Mesenchymal stem cell (in vitro differentiated cells and primary cell): ENCODE measurements at regions not wholly inside any gene's neighbourhood (a gene's known extent, or its start where the extent isn't known, plus 50 kb on each side); places are given as distances from the start of the nearest gene placed in this dataset.

ENCODE experiments used
- DNase-seq: peaks from one replicate; pipeline ENCODE4 v3.0.0-alpha.2; 2013
- H2AFZ ChIP-seq: one replicate; pipeline ENCODE4 v1.6.1; 2013; ENCODE audit warnings: low read depth, mild to moderate bottlenecking, control low read depth, inconsistent platforms, low read length, moderate library complexity
- H2AK5ac ChIP-seq: 2 replicates; pipeline ENCODE4 v1.6.1; 2013; ENCODE audit warnings: low read length, moderate library complexity, mild to moderate bottlenecking, inconsistent platforms; ENCODE audit not compliant: severe bottlenecking
- H2BK120ac ChIP-seq: one replicate; pipeline ENCODE4 v1.6.1; 2013; ENCODE audit warnings: low read depth, mild to moderate bottlenecking, inconsistent platforms, low read length, moderate library complexity
- H2BK12ac ChIP-seq, 2 experiments: one replicate each; pipeline ENCODE4 v1.6.1; 2013; ENCODE audit warnings: inconsistent platforms in 2 of 2, low read length in 2 of 2, mild to moderate bottlenecking in 2 of 2, moderate library complexity in 2 of 2, control low read depth in 1 of 2
- H2BK15ac ChIP-seq: one replicate; pipeline ENCODE4 v1.6.1; 2013; ENCODE audit warnings: mild to moderate bottlenecking, low read depth, inconsistent platforms; ENCODE audit not compliant: poor library complexity, severe bottlenecking
- H2BK5ac ChIP-seq: 2 replicates; pipeline ENCODE4 v1.6.1; 2013; ENCODE audit warnings: low read depth, mild to moderate bottlenecking, low read length, control low read depth, inconsistent platforms; ENCODE audit not compliant: poor library complexity, severe bottlenecking
- H3K14ac ChIP-seq, 2 experiments: one replicate each; pipeline ENCODE4 v1.6.1; 2013; ENCODE audit warnings: inconsistent platforms in 2 of 2, low read length in 2 of 2, control low read depth in 1 of 2, mild to moderate bottlenecking in 1 of 2, moderate library complexity in 1 of 2
- H3K18ac ChIP-seq, 2 experiments: one replicate each; pipeline ENCODE4 v1.6.1; 2013; ENCODE audit warnings: inconsistent platforms in 2 of 2, low read length in 2 of 2, control low read depth in 1 of 2, low read depth in 1 of 2, mild to moderate bottlenecking in 1 of 2
- H3K23ac ChIP-seq, 2 experiments: one replicate each; pipeline ENCODE4 v1.6.1; 2013; ENCODE audit warnings: inconsistent platforms in 2 of 2, low read length in 2 of 2, mild to moderate bottlenecking in 2 of 2, moderate library complexity in 2 of 2, control low read depth in 1 of 2
- H3K27ac ChIP-seq: 2 replicates; pipeline ENCODE4 v1.5.1; 2013; ENCODE audit warnings: mild to moderate bottlenecking, moderate library complexity, low read length, control low read depth, inconsistent platforms; ENCODE audit not compliant: poor library complexity, severe bottlenecking
- H3K27me3 ChIP-seq, 2 experiments: 2 replicates each; pipeline versions ENCODE4 v1.6.1 to v1.7.0; 2013; ENCODE audit warnings: low read length in 2 of 2, mild to moderate bottlenecking in 2 of 2, moderate library complexity in 2 of 2, control low read depth in 1 of 2, inconsistent platforms in 1 of 2; ENCODE audit not compliant: control insufficient read depth in 1 of 2, insufficient read depth in 1 of 2
- H3K36me3 ChIP-seq, 2 experiments: 2 replicates each; pipeline versions ENCODE4 v1.6.1 to v1.7.0; 2013; ENCODE audit warnings: low read length in 2 of 2, control low read depth in 1 of 2, inconsistent platforms in 1 of 2, low read depth in 1 of 2, mild to moderate bottlenecking in 1 of 2; ENCODE audit not compliant: insufficient read depth in 2 of 2, control insufficient read depth in 1 of 2
- H3K4ac ChIP-seq, 2 experiments: one replicate each; pipeline ENCODE4 v1.6.1; 2013; ENCODE audit warnings: inconsistent platforms in 2 of 2, low read length in 2 of 2, mild to moderate bottlenecking in 2 of 2, moderate library complexity in 2 of 2, control low read depth in 1 of 2, low read depth in 1 of 2
- H3K4me1 ChIP-seq: 2 replicates; pipeline ENCODE4 v1.6.1; 2013; ENCODE audit warnings: low read depth, low read length, control low read depth; ENCODE audit not compliant: control insufficient read depth, insufficient read depth
- H3K4me2 ChIP-seq: 2 replicates; pipeline ENCODE4 v1.6.1; 2013; ENCODE audit warnings: low read length, mild to moderate bottlenecking, inconsistent platforms; ENCODE audit not compliant: poor library complexity, severe bottlenecking
- H3K4me3 ChIP-seq, 2 experiments: 2 replicates each; pipeline versions ENCODE4 v1.5.1 to v1.7.0; 2013; ENCODE audit warnings: low read length in 2 of 2, mild to moderate bottlenecking in 2 of 2, control low read depth in 1 of 2, low read depth in 1 of 2; ENCODE audit not compliant: insufficient read depth in 1 of 2
- H3K79me1 ChIP-seq: replicated peaks from 2 replicates; pipeline ENCODE4 v1.6.1; 2013; ENCODE audit warnings: mild to moderate bottlenecking, control low read depth, low read length, inconsistent platforms; ENCODE audit not compliant: poor library complexity, severe bottlenecking
- H3K9ac ChIP-seq: 2 replicates; pipeline ENCODE4 v1.7.0; 2013; ENCODE audit warnings: mild to moderate bottlenecking, low read length, moderate library complexity
- H3K9me3 ChIP-seq: 2 replicates; pipeline ENCODE4 v1.7.0; 2013; ENCODE audit warnings: mild to moderate bottlenecking, low read length; ENCODE audit not compliant: control insufficient read depth
- H4K8ac ChIP-seq: one replicate; pipeline ENCODE4 v1.6.1; 2013; ENCODE audit warnings: inconsistent platforms, mild to moderate bottlenecking, low read length, moderate library complexity
- H4K91ac ChIP-seq: one replicate; pipeline ENCODE4 v1.6.1; 2013; ENCODE audit warnings: mild to moderate bottlenecking, low read length, inconsistent platforms
- WGBS: methylation state at CpG from one replicate; pipeline ENCODE4 v1.1.7; 2013; ENCODE audit warnings: mixed read lengths; 5-methylcytosine and 5-hydroxymethylcytosine counted together

DNA sequence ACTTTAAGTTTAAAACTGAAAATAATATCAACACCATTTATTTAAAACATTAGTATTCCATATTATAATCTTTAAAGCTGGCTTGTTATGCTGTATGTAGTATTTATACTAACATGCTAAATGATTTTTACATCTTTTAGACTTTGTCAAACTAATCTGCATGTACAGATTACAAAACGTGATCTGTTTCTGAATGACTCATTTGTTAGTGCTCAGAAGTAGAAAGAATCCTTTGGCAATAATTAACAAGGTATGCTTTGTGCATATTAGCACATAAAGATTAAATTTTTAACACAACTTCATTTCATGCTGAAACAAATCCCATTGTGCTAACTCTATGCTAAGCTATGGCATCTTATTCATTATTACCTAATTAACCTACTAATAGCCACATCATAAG is 242.4 kb downstream of the BARHL2 start:
- no peaks in the 10 kb centered on the region for H3K79me1 ChIP-seq
- no CpG with 5 or more reads among the region's 1 CpG for WGBS
- H3K4me2 ChIP-seq = no peak overlapping the region
- H3K36me3 ChIP-seq = no peaks in the 10 kb centered on the region
- no peak overlapping the region for H2AFZ ChIP-seq
- H4K8ac ChIP-seq = no peak overlapping the region
- H2BK5ac ChIP-seq = no peak overlapping the region
- no peak overlapping the region for H3K9ac ChIP-seq
- no peak overlapping the region for H3K4me3 ChIP-seq
- no peak overlapping the region for H3K4ac ChIP-seq
- H2AK5ac ChIP-seq = no peak overlapping the region
- no peaks in the 10 kb centered on the region for H3K4me1 ChIP-seq
- no peak overlapping the region for H2BK12ac ChIP-seq
- H3K9me3 ChIP-seq = no peaks in the 10 kb centered on the region
- no peak overlapping the region for H4K91ac ChIP-seq
- H2BK15ac ChIP-seq = no peak overlapping the region
- H3K23ac ChIP-seq = no peak overlapping the region
- H3K18ac ChIP-seq = no peak overlapping the region
- no peak for DNase-seq
- no peak overlapping the region for H2BK120ac ChIP-seq
- no peaks in the 10 kb centered on the region for H3K27me3 ChIP-seq
- no peak overlapping the region for H3K27ac ChIP-seq
- no peak overlapping the region for H3K14ac ChIP-seq

- no peaks in the 10 kb centered on the region for H3K4me1 ChIP-seq
- H3K4me2 ChIP-seq = no peak overlapping the region
- H3K27ac ChIP-seq = no peak overlapping the region
- H2BK120ac ChIP-seq = no peak overlapping the region
- no peak overlapping the region for H2BK15ac ChIP-seq
- H4K91ac ChIP-seq = no peak overlapping the region
- no peaks in the 10 kb centered on the region for H3K36me3 ChIP-seq
- no peak overlapping the region for H2AFZ ChIP-seq
- H2BK12ac ChIP-seq = no peak overlapping the region
- no peak overlapping the region for H3K9ac ChIP-seq
- H3K9me3 ChIP-seq = no peaks in the 10 kb centered on the region
- no peak overlapping the region for H3K4ac ChIP-seq
- H3K14ac ChIP-seq = no peak overlapping the region
- no peak for DNase-seq
- no peak overlapping the region for H2BK5ac ChIP-seq
- H3K4me3 ChIP-seq = no peak overlapping the region
- no peak overlapping the region for H3K18ac ChIP-seq
- H3K27me3 ChIP-seq = no peaks in the 10 kb centered on the region
- H4K8ac ChIP-seq = no peak overlapping the region
- no peaks in the 10 kb centered on the region for H3K79me1 ChIP-seq
- H3K23ac ChIP-seq = no peak overlapping the region
- WGBS = 54% methylated on average over 2 of the region's 2 CpGs
- no peak overlapping the region for H2AK5ac ChIP-seq
These were observed 242.9 kb downstream of the BARHL2 start for GRCh38 chr1:90474158-90474557.

GRCh38 chr1:90472775-90473174 is 244.3 kb downstream of the BARHL2 start:
- DNase-seq = no peak
- H3K79me1 ChIP-seq = no peaks in the 10 kb centered on the region
- H2AFZ ChIP-seq = no peak overlapping the region
- no peaks in the 10 kb centered on the region for H3K36me3 ChIP-seq
- no peak overlapping the region for H3K4ac ChIP-seq
- no peak overlapping the region for H3K14ac ChIP-seq
- H2BK12ac ChIP-seq = no peak overlapping the region
- no peak overlapping the region for H3K9ac ChIP-seq
- H2BK15ac ChIP-seq = no peak overlapping the region
- H3K23ac ChIP-seq = no peak overlapping the region
- no peak overlapping the region for H3K4me3 ChIP-seq
- H3K4me1 ChIP-seq = no peaks in the 10 kb centered on the region
- WGBS = 75% methylated on average over 1 of the region's 1 CpG
- H2AK5ac ChIP-seq = no peak overlapping the region
- H2BK120ac ChIP-seq = no peak overlapping the region
- H4K91ac ChIP-seq = no peak overlapping the region
- H3K4me2 ChIP-seq = no peak overlapping the region
- H4K8ac ChIP-seq = no peak overlapping the region
- H3K27ac ChIP-seq = no peak overlapping the region
- H3K9me3 ChIP-seq = no peaks in the 10 kb centered on the region
- no peak overlapping the region for H2BK5ac ChIP-seq
- H3K18ac ChIP-seq = no peak overlapping the region
- no peaks in the 10 kb centered on the region for H3K27me3 ChIP-seq

DNA sequence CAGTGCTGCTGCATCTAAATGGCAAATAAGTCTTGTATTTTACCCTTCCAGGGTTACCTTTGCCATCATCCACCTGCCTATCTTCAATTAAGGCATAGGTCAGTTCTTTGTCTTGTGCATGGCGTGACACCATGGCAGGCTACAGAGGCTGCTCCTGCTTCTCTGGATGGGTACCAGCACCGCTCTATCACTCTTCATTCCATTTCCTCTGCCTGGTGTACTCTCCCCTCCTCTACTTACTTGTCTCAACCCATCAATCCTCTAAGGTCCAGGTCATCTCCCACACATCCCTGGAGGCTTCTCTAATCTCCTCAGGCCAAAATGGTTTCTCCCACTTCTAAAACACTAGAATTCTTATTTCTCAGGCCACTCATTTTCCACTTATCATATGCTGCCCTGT is 257.5 kb downstream of the BARHL2 start:
- Histone ChIP-seq H3K4me1 (no peaks in the 10 kb centered on the region), H2BK120ac (no peak overlapping the region), H3K27ac (no peak overlapping the region), H3K27me3 (peaks cover 0 to 4% of the 10 kb centered on the region in 2 experiments), H2BK5ac (no peak overlapping the region), H2BK12ac (no peak overlapping the region), H4K8ac (no peak overlapping the region), H3K4me3 (no peak overlapping the region), H3K4me2 (no peak overlapping the region), H3K18ac (no peak overlapping the region), H3K79me1 (no peaks in the 10 kb centered on the region), H3K9ac (no peak overlapping the region), H2BK15ac (no peak overlapping the region), H3K36me3 (no peaks in the 10 kb centered on the region), H2AFZ (no peak overlapping the region), H3K9me3 (no peaks in the 10 kb centered on the region), H3K4ac (no peak overlapping the region), H2AK5ac (no peak overlapping the region), H4K91ac (no peak overlapping the region), H3K14ac (no peak overlapping the region), H3K23ac (no peak overlapping the region)
- WGBS = 88% methylated on average over 2 of the region's 2 CpGs
- no peak for DNase-seq
